Activated CD4-positive, CD25-positive, alpha-beta regulatory T cell treated with anti-CD3 and anti-CD28 coated beads, Interleukin-2, amount 50 U/mL, for 24 hours (primary cell): ENCODE measurements at regions not wholly inside any gene's neighbourhood (a gene's known extent, or its start where the extent isn't known, plus 50 kb on each side); places are given as distances from the start of the nearest gene placed in this dataset.

ENCODE experiments used
- ATAC-seq, 2 donors: fragments of 150-1000 bp; cut with Tn5 transposase; one replicate each; pipeline ENCODE4 v1.10.0; 2021; ENCODE audit warnings: mild to moderate bottlenecking in 1 of 2, moderate library complexity in 1 of 2

DNA sequence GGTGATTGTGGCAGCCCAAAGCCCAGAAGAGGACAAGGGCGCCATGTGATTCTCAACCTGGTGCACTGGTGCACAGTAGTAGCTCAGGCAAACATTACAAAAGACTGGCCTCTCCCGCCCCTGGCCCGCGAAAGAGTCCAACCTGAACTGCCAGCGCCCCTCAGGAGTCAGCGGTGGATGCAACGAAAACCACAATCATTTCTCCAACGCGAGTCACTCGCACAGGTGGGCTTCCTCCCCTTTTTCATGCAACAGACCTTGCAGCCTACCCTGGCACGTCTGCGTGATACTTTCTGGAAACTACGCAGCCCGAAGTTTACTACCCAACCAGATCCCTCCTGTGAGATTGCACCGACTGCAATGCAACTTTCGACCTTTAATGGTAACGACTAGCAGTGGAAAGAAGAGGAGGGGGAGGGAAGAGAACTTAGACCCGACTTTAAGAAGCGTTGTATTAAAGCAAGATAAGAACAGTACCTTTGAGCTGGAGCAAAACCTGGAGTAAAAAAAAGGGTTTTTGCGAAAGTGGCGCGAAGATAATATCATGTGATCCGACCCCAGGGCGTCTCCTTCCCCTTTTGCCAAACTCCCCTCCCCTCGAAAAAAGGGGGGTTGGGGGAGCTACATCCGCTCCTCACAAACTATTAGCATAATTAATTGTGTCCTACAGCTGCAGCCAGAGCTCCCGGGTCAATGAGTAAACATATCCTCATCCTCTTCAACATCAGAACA, 63.3 kb upstream of the CCDC160 start:
- peak; percentile 10 to 25 for ATAC-seq

DNA sequence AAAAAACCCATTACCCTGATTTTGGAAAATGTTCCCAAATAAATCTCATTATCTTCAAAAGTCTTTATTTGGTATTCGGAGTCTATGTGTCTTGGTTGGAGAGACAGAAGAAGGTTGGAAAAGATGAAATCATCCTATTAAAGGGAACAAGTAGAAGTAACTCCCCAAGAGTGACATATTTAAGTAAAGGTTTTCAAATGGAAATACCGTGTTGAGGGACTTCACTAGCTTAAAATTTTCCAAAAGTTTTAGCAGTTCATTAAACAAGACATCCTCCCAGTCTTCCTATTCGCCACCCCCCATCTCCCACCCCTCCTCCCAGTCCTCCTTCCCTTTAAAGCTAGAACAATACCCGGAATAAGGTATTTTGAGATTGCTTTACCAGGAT, 62.7 kb upstream of the CCDC160 start:
- no peak for ATAC-seq

DNA sequence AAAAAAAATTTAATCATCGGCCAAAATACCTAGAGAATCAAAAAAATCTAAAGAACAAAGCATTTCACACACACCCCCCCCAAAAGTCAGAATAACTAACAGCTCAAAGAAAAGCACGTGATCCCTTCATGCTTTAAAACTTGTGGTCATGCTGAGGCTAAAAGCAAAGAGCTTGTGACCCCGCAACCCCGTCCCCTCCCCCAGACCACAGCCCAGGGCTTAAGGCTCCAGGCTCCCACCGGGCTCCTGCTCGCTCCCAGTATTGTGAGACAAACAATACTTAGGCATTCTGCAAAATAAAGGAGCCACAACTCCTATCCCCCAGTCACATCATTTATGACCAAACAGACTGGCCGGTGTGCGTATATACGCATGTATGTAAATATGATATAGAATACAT, 62.1 kb upstream of the CCDC160 start:
- no peak for ATAC-seq

DNA sequence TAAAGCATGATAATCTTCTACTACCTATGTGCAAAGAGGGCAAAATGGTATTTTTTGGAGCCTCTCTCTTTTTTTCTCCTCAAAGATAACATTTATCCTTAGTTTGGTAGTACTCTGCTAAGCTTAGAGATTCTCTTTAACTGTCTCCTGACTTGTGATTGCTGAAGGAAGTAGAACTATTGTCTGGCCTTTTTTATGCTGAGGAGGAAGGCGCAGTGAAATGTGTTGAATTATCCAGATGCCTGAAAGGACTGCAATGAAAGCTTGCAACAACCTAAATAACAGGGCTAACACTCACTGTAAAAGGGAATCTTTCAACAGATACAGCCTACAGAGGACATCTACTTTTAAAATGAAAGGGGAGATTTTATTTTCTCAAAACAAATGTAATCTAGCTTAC, 59.5 kb upstream of the CCDC160 start:
- ATAC-seq = no peak

DNA sequence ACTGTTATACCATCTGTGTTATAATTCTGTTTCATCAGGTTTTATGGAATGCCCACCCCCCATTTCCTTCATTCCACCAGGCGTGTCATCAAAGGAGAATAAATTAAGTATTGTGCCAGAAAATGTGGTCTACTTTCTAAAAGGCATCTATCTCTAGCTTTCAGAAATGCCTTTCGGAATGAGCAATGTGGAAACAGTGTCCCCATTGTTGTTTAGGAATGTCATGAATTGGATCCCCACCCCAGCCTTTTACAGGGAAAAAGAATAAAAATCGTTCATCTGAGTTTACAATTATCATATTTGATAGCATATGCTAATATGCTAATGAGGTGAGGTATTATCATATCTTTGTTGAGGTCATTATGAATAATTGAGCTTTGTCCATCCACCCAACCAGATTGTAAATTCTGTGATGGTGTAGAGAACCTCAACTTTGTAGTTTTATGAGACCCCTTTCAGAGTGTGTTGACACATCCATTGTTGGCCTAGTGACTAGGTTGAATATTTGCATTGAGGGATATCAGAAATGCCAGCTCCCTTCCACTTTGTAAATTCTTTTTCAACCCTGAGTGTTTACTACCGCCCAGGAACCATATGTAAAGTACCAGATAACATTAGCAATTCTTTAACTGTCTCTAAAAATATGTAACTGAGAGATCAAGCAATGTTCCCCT, 56.2 kb upstream of the CCDC160 start:
- ATAC-seq = no peak

DNA sequence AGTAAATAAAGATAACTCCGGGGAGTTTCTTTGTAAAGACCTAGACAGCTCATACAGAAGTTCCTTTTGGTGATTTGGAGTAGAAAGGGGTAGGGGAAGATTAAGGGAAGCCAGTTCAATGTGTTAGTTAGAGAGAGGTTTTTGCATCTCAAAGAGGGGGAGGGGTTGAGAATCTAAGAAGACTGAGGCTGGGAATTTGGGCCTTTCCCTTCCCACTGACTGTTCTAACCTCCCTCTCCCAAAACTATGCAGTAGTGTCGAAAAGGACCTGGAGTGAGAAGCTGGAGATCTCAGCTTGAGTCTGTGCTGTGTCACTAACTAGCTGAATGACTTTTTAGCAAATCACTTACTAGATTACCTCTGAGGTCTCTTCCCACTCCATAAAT, 55.7 kb upstream of the CCDC160 start:
- no peak for ATAC-seq

DNA sequence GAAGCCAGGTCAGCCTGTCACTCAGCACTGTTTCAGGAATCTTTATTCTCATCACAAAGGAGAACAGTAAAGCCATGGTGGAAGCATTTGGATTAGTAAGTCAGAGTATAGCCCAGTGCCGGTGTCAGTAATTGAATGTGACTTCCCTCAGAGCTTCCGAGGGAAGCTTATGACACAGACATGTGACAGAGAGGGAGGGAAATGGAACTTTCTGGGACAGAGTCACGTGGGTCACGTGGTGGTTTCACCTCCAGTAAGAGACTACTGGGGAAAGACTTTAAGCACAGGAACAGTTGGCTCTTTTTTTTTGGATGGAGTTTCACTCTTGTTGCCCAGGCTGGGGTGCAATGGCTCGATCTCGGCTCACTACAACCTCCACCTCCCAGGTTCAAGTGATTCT, 53.3 kb upstream of the CCDC160 start:
- ATAC-seq = no peak

DNA sequence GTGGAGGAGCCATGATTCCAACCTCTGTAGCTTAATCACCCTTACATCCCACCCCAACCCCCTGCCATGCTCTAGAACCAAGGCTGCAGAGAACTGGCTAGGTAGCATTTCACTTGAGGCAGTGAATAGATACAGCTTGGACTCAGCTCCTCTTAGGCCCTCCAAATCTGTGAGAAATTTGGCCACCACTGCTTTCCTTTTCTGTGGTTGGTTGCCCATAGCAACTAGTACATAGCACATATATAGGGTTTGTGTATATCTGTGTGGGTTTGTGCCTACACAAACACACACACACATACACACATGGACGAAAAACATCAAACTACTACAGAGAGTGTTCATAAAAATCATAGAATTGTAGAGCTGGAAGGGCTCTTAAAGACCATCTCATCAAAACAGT, 52.0 kb upstream of the CCDC160 start:
- ATAC-seq = no peak

DNA sequence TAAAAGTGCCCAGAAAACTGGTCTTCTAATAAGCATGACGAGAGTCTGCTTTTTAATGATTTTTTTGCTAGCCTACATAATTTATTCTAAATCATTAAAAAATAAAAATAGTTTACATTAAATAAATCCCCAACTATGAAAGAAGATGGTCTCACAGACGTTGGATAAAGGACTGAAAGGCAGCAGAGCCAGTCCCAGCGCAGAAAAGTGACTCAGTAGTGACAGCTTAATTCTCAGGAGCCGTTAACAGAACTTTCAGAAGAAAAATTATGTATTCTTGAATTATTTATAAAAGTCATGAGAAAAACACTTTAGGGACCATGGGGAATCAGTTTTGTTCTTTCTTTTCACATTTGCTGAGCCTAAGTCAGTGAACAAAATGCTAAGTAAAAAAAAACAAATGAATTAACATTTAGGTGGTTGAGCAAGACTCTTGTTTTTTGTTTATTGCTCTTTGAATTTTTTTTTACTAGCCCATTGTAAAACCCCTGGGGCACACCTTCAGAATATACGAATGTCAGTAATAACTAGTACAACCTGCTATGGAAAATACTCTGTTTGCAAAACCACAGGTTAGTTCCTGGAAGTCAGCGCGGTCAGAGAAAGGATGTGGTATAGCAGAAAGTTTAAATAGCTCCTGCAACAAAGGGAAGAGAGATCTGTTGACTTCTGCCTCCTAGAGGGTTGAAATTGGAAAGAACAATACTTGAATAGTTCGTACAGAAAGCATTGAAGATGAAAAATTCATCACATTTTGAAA, 50.4 kb upstream of the CCDC160 start:
- peak; percentile 74 to 86 for ATAC-seq
